CD4-positive, alpha-beta T cell (primary cell): ENCODE measurements at regions not wholly inside any gene's neighbourhood (a gene's known extent, or its start where the extent isn't known, plus 50 kb on each side); places are given as distances from the start of the nearest gene placed in this dataset.

Experiments used
- ATAC-seq: fragments of 200-7000 bp; cut with Tn5 transposase; one replicate; pipeline ENCODE4 v1.10.0; 2022; ENCODE audit warnings: mild to moderate bottlenecking; ENCODE audit not compliant: poor library complexity
- CTCF ChIA-PET: fragments of 350-600 bp; sonication (Branson Sonifier 250); formaldehyde crosslinking; loops from one replicate; lab custom pipeline; 2021; ENCODE audit warnings: antibody characterized with exemption, inconsistent platforms; lab: Charles Lee
- POLR2A ChIA-PET: fragments of 350-600 bp; sonication (Branson Sonifier 250); formaldehyde crosslinking; loops from one replicate; lab custom pipeline; 2021; ENCODE audit warnings: antibody characterized with exemption, inconsistent platforms; lab: Charles Lee
- DNase-seq, 14 experiments: peaks; one replicate each; pipeline ENCODE4 v3.0.0-alpha.2; 2013 to 2020; ENCODE audit warnings: mixed read lengths in 2 of 14
- H3K27ac ChIP-seq, 2 donors: one replicate each; pipeline versions ENCODE4 v1.5.1 to v1.7.0; 2013; ENCODE audit warnings: low read length in 2 of 2, low read depth in 1 of 2, mild to moderate bottlenecking in 1 of 2
- H3K27me3 ChIP-seq, 2 experiments: 1 replicate in 1 of 2; 2 replicates in 1 of 2; pipeline versions ENCODE4 v1.6.1 to v1.7.0; 2013; ENCODE audit warnings: low read length in 2 of 2, control low read depth in 1 of 2, mild to moderate bottlenecking in 1 of 2, moderate library complexity in 1 of 2; ENCODE audit not compliant: insufficient read depth in 2 of 2, control insufficient read depth in 1 of 2
- H3K36me3 ChIP-seq: one replicate; pipeline ENCODE4 v1.6.1; 2013; ENCODE audit warnings: low read length, control low read depth; ENCODE audit not compliant: insufficient read depth
- H3K4me1 ChIP-seq: one replicate; pipeline ENCODE4 v1.6.1; 2013; ENCODE audit warnings: low read length, control low read depth; ENCODE audit not compliant: insufficient read depth
- H3K4me3 ChIP-seq: one replicate; pipeline ENCODE4 v1.5.1; 2013; ENCODE audit warnings: mild to moderate bottlenecking, low read length, moderate library complexity
- H3K9me3 ChIP-seq, 2 experiments: 1 replicate in 1 of 2; 2 replicates in 1 of 2; pipeline versions ENCODE4 v1.6.1 to v1.7.0; 2013; ENCODE audit warnings: low read length in 2 of 2, mild to moderate bottlenecking in 2 of 2, control low read depth in 1 of 2, moderate library complexity in 1 of 2; ENCODE audit not compliant: control insufficient read depth in 1 of 2, insufficient read depth in 1 of 2
- H3K27ac Mint-ChIP-seq: one replicate; pipeline ENCODE4 v1.8.0; 2020; ENCODE audit warnings: mixed read lengths
- H3K27me3 Mint-ChIP-seq: one replicate; pipeline ENCODE4 v1.8.0; 2021; ENCODE audit warnings: mixed read lengths
- H3K36me3 Mint-ChIP-seq: one replicate; pipeline ENCODE4 v1.8.0; 2021; ENCODE audit warnings: low read depth, mixed read lengths
- H3K4me1 Mint-ChIP-seq: one replicate; pipeline ENCODE4 v1.8.0; 2021; ENCODE audit warnings: low read depth, mixed read lengths
- H3K4me3 Mint-ChIP-seq: one replicate; pipeline ENCODE4 v1.8.0; 2020; ENCODE audit warnings: mild to moderate bottlenecking, mixed read lengths
- H3K9me3 Mint-ChIP-seq: one replicate; pipeline ENCODE4 v1.8.0; 2020; ENCODE audit warnings: mixed read lengths
- intact Hi-C, 2 experiments: fragments of 100-400 bp; cut with DNase I in 1 of 2; cut with micrococcal nuclease in 1 of 2; formaldehyde crosslinking; loops; one replicate each; pipeline versions ENCODE4 v1.15.1 to v1.9.0; 2023 to 2025; cut with DNase I, micrococcal nuclease
- TF ChIP-seq, protein P1 (sequence below): fragments of 200-600 bp; IDR thresholded peaks from one replicate; pipeline ENCODE4 v1.8.0; 2022; ENCODE audit warnings: antibody characterized with exemption, mild to moderate bottlenecking

DNA sequence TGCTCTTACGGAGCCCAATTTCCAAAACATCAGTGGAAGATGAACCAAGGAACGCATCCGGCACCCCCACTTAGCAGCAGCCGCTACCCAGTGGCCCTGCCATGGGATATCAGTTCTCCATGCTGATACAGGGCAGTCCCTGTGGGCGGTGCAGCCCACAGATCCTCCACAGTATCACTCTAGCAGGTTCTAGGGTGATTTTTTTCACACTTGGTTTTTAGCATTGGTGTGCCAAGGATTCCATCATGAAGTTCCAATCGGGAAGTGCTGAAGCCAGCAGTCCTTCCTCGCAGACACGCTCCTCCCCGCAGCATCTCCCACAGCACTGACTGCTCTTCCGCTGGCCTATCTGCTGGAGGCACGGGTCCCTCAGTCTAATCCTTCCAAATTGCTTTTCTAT is 261.9 kb downstream of the SYK start:
- no peaks in the 10 kb centered on the region for H3K4me1 Mint-ChIP-seq
- H3K27ac Mint-ChIP-seq = no peak overlapping the region
- peaks cover 5% of the 10 kb centered on the region for H3K27me3 Mint-ChIP-seq
- H3K4me3 Mint-ChIP-seq = no peak overlapping the region
- H3K9me3 Mint-ChIP-seq = no peaks in the 10 kb centered on the region
- ChIA-PET POLR2A (no interaction called here), CTCF (no interaction called here)
- H3K36me3 Mint-ChIP-seq = no peaks in the 10 kb centered on the region
- Histone ChIP-seq H3K4me1 (no peaks in the 10 kb centered on the region), H3K36me3 (no peaks in the 10 kb centered on the region), H3K27ac (no peak overlapping the region), H3K9me3 (no peaks in the 10 kb centered on the region), H3K27me3 (no peaks in the 10 kb centered on the region), H3K4me3 (no peak overlapping the region)
- intact Hi-C loops = no loop called here
- DNase-seq = no peak
- ATAC-seq = no peak
- TF ChIP-seq, protein P1, sequence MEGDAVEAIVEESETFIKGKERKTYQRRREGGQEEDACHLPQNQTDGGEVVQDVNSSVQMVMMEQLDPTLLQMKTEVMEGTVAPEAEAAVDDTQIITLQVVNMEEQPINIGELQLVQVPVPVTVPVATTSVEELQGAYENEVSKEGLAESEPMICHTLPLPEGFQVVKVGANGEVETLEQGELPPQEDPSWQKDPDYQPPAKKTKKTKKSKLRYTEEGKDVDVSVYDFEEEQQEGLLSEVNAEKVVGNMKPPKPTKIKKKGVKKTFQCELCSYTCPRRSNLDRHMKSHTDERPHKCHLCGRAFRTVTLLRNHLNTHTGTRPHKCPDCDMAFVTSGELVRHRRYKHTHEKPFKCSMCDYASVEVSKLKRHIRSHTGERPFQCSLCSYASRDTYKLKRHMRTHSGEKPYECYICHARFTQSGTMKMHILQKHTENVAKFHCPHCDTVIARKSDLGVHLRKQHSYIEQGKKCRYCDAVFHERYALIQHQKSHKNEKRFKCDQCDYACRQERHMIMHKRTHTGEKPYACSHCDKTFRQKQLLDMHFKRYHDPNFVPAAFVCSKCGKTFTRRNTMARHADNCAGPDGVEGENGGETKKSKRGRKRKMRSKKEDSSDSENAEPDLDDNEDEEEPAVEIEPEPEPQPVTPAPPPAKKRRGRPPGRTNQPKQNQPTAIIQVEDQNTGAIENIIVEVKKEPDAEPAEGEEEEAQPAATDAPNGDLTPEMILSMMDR = no peak

- Mint-ChIP-seq H3K36me3 (no peaks in the 10 kb centered on the region), H3K9me3 (no peaks in the 10 kb centered on the region), H3K4me1 (no peaks in the 10 kb centered on the region), H3K27me3 (peaks cover 4% of the 10 kb centered on the region), H3K27ac (no peak overlapping the region), H3K4me3 (no peak overlapping the region)
- no peak overlapping the region for H3K4me3 ChIP-seq
- no peaks in the 10 kb centered on the region for H3K36me3 ChIP-seq
- H3K4me1 ChIP-seq = no peaks in the 10 kb centered on the region
- ChIA-PET POLR2A (no interaction called here), CTCF (no interaction called here)
- H3K9me3 ChIP-seq = no peaks in the 10 kb centered on the region
- ATAC-seq (no peak), DNase-seq (no peak)
- intact Hi-C loops = no loop called here
- no peaks in the 10 kb centered on the region for H3K27me3 ChIP-seq
- TF ChIP-seq, protein P1 = no peak
- H3K27ac ChIP-seq = no peak overlapping the region
Measured at GRCh38 chr9:91065231-91066041, 263.8 kb downstream of the SYK start.

GRCh38 chr9:91066042-91066415 is 264.4 kb downstream of the SYK start:
- H3K9me3 Mint-ChIP-seq = no peaks in the 10 kb centered on the region
- H3K27ac Mint-ChIP-seq = no peak overlapping the region
- H3K36me3 Mint-ChIP-seq = no peaks in the 10 kb centered on the region
- H3K4me3 ChIP-seq = no peak overlapping the region
- H3K4me1 Mint-ChIP-seq = no peaks in the 10 kb centered on the region
- DNase-seq = no peak
- ChIA-PET CTCF (no interaction called here), POLR2A (no interaction called here)
- TF ChIP-seq, protein P1 = no peak
- no peak overlapping the region for H3K4me3 Mint-ChIP-seq
- H3K4me1 ChIP-seq = peaks cover 3% of the 10 kb centered on the region
- H3K36me3 ChIP-seq = no peaks in the 10 kb centered on the region
- intact Hi-C loops = no loop called here
- no peaks in the 10 kb centered on the region for H3K9me3 ChIP-seq
- H3K27me3 ChIP-seq = no peaks in the 10 kb centered on the region
- ATAC-seq = no peak
- no peak overlapping the region for H3K27ac ChIP-seq
- no peaks in the 10 kb centered on the region for H3K27me3 Mint-ChIP-seq
